B cell (primary cell): ENCODE measurements at regions not wholly inside any gene's neighbourhood (a gene's known extent, or its start where the extent isn't known, plus 50 kb on each side); places are given as distances from the start of the nearest gene placed in this dataset.

Source experiments
- ATAC-seq: fragments of 200-7000 bp; cut with Tn5 transposase; one replicate; pipeline ENCODE4 v1.10.0; 2021; ENCODE audit warnings: low read depth, mild to moderate bottlenecking, moderate number of reproducible peaks, moderate library complexity
- CTCF ChIA-PET: fragments of 350-600 bp; sonication (Branson Sonifier 250); formaldehyde crosslinking; loops from one replicate; lab custom pipeline; 2021; ENCODE audit warnings: antibody characterized with exemption, inconsistent platforms; lab: Charles Lee
- POLR2A ChIA-PET: fragments of 350-600 bp; sonication (Branson Sonifier 250); formaldehyde crosslinking; loops from one replicate; lab custom pipeline; 2021; ENCODE audit warnings: antibody characterized with exemption; lab: Charles Lee
- DNase-seq: peaks from one replicate; pipeline ENCODE4 v3.0.0; 2013
- H2AFZ ChIP-seq: 2 replicates; pipeline ENCODE4 v1.6.1; 2012; ENCODE audit warnings: mild to moderate bottlenecking, low read depth, low read length; ENCODE audit not compliant: insufficient read depth, poor library complexity, severe bottlenecking
- H3K27ac ChIP-seq, 2 donors: 1 replicate in 1 of 2; 2 replicates in 1 of 2; pipeline ENCODE4 v1.5.1; 2012 to 2013; ENCODE audit warnings: low read length in 2 of 2, mild to moderate bottlenecking in 2 of 2, moderate library complexity in 1 of 2
- H3K27me3 ChIP-seq, 4 experiments: fragments of 200-600 bp in 1 of 4; sonication (generic) in 1 of 4; replicated peaks in 1 of 4; 1 replicate in 2 of 4; 2 replicates in 2 of 4; pipeline versions ENCODE4 v1.6.1 to v1.7.0; 2013 to 2016; ENCODE audit warnings: low read length in 3 of 4, mild to moderate bottlenecking in 2 of 4, mixed read lengths in 1 of 4, moderate library complexity in 1 of 4; ENCODE audit not compliant: insufficient read depth in 4 of 4, control insufficient read depth in 3 of 4; ENCODE audit errors: control extremely low read depth in 1 of 4
- H3K36me3 ChIP-seq, 2 experiments: replicated peaks in 1 of 2; 1 replicate in 1 of 2; 2 replicates in 1 of 2; pipeline versions ENCODE4 v1.6.1 to v1.7.1; 2013; ENCODE audit warnings: low read length in 1 of 2; ENCODE audit not compliant: insufficient read depth in 2 of 2, control insufficient read depth in 1 of 2; ENCODE audit errors: control extremely low read depth in 1 of 2, extremely low read depth in 1 of 2
- H3K4me1 ChIP-seq, 2 donors: fragments of 200-600 bp in 1 of 2; sonication (generic) in 1 of 2; 1 replicate in 1 of 2; 2 replicates in 1 of 2; pipeline versions ENCODE4 v1.5.1 to v1.6.1; 2013 to 2017; ENCODE audit warnings: low read length in 2 of 2; ENCODE audit not compliant: control insufficient read depth in 2 of 2, insufficient read depth in 2 of 2
- H3K4me2 ChIP-seq: replicated peaks from 2 replicates; pipeline ENCODE3; 2012; ENCODE audit warnings: mild to moderate bottlenecking, low read depth, low read length; ENCODE audit not compliant: poor library complexity, severe bottlenecking
- H3K4me3 ChIP-seq, 5 experiments: fragments of 200-600 bp in 1 of 5; sonication (generic) in 1 of 5; 1 replicate in 3 of 5; 2 replicates in 2 of 5; pipeline versions ENCODE4 v1.5.1 to v1.7.0; 2011 to 2016; ENCODE audit warnings: low read length in 4 of 5, mild to moderate bottlenecking in 4 of 5, low read depth in 2 of 5, control low read depth in 1 of 5, moderate library complexity in 1 of 5; ENCODE audit not compliant: insufficient read depth in 1 of 5; ENCODE audit errors: control extremely low read depth in 1 of 5, extremely low read depth in 1 of 5
- H3K79me2 ChIP-seq: fragments of 200-600 bp; sonication (generic); one replicate; pipeline ENCODE4 v1.6.0; 2016; ENCODE audit warnings: low read length; ENCODE audit not compliant: control insufficient read depth, insufficient read depth
- H3K9ac ChIP-seq: fragments of 200-600 bp; sonication (generic); 2 replicates; pipeline ENCODE4 v1.6.1; 2017; ENCODE audit warnings: mild to moderate bottlenecking, low read length, moderate library complexity
- H3K9me3 ChIP-seq, 3 donors: one replicate each; pipeline versions ENCODE4 v1.6.1 to v1.7.1; 2013; ENCODE audit warnings: low read length in 2 of 3; ENCODE audit not compliant: control insufficient read depth in 2 of 3, insufficient read depth in 1 of 3; ENCODE audit errors: control extremely low read depth in 1 of 3
- H4K20me1 ChIP-seq: 2 replicates; pipeline ENCODE4 v1.6.0; 2012; ENCODE audit warnings: mild to moderate bottlenecking, low read length; ENCODE audit not compliant: insufficient read depth, control insufficient read depth, poor library complexity, severe bottlenecking
- H3K27ac Mint-ChIP-seq: one replicate; pipeline ENCODE4 v1.8.0; 2021; ENCODE audit warnings: mixed read lengths
- H3K27me3 Mint-ChIP-seq: one replicate; pipeline ENCODE4 v1.8.0; 2021; ENCODE audit warnings: mixed read lengths
- H3K4me1 Mint-ChIP-seq: one replicate; pipeline ENCODE4 v1.8.0; 2021; ENCODE audit warnings: mixed read lengths
- H3K4me3 Mint-ChIP-seq: one replicate; pipeline ENCODE4 v1.8.0; 2021; ENCODE audit warnings: mixed read lengths
- H3K9me3 Mint-ChIP-seq: one replicate; pipeline ENCODE4 v1.8.0; 2022; ENCODE audit warnings: mixed read lengths; ENCODE audit not compliant: insufficient read depth
- EZH2 ChIP-seq: IDR thresholded peaks from 2 replicates; pipeline ENCODE4 v1.6.1; 2012; ENCODE audit warnings: borderline replicate concordance, low read depth, mild to moderate bottlenecking, moderate library complexity, low read length; ENCODE audit not compliant: insufficient read depth, poor library complexity, severe bottlenecking
- WGBS: methylation state at CpG from one replicate; pipeline ENCODE4 v1.1.5; 2013; ENCODE audit warnings: missing lambda C conversion rate; ENCODE audit not compliant: insufficient coverage; 5-methylcytosine and 5-hydroxymethylcytosine counted together
- intact Hi-C: fragments of 100-400 bp; cut with micrococcal nuclease; formaldehyde crosslinking; loops from one replicate; pipeline ENCODE4 v1.10.0; 2022
- TF ChIP-seq, protein P1 (sequence below): fragments of 200-600 bp; IDR thresholded peaks from one replicate; pipeline ENCODE4 v1.8.0; 2022; ENCODE audit warnings: antibody characterized with exemption, mild to moderate bottlenecking

DNA sequence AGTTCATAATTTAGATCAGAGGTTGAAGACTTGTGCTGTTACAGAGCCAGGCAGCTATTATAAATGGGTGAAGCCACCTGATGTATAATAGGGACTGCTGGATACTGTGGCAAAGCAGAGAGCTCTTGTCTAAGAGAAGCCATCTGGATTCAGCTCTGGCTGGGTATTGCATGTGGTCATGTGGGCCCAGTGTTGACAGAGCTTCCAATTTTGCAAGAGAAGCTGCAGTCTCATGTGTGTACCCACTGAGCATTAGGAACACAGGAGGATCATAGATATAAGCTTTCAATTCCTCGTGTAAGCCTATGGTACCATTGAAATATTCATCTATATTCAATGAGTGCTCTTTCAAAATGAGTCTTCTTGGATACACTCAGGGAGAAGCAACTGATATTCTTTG is 303.9 kb upstream of the SLCO3A1 start:
- Histone ChIP-seq H3K9ac (no peak overlapping the region), H3K9me3 (no peaks in the 10 kb centered on the region), H2AFZ (no peak overlapping the region), H3K4me1 (no peaks in the 10 kb centered on the region), H3K27me3 (no peaks in the 10 kb centered on the region), H3K79me2 (no peaks in the 10 kb centered on the region), H4K20me1 (no peaks in the 10 kb centered on the region), H3K27ac (no peak overlapping the region), H3K4me3 (no peak overlapping the region), H3K4me2 (no peak overlapping the region), H3K36me3 (no peaks in the 10 kb centered on the region)
- ATAC-seq (no peak), DNase-seq (no peak)
- WGBS = no CpG with 5 or more reads among the region's 1 CpG
- CTCF ChIA-PET = no interaction called here
- Mint-ChIP-seq H3K27me3 (no peaks in the 10 kb centered on the region), H3K4me1 (no peaks in the 10 kb centered on the region), H3K4me3 (no peak overlapping the region), H3K9me3 (no peaks in the 10 kb centered on the region), H3K27ac (no peak overlapping the region)
- intact Hi-C loops = no loop called here
- TF ChIP-seq EZH2 = no peak
- TF ChIP-seq, protein P1, sequence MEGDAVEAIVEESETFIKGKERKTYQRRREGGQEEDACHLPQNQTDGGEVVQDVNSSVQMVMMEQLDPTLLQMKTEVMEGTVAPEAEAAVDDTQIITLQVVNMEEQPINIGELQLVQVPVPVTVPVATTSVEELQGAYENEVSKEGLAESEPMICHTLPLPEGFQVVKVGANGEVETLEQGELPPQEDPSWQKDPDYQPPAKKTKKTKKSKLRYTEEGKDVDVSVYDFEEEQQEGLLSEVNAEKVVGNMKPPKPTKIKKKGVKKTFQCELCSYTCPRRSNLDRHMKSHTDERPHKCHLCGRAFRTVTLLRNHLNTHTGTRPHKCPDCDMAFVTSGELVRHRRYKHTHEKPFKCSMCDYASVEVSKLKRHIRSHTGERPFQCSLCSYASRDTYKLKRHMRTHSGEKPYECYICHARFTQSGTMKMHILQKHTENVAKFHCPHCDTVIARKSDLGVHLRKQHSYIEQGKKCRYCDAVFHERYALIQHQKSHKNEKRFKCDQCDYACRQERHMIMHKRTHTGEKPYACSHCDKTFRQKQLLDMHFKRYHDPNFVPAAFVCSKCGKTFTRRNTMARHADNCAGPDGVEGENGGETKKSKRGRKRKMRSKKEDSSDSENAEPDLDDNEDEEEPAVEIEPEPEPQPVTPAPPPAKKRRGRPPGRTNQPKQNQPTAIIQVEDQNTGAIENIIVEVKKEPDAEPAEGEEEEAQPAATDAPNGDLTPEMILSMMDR = no peak
- POLR2A ChIA-PET = no interaction called here

DNA sequence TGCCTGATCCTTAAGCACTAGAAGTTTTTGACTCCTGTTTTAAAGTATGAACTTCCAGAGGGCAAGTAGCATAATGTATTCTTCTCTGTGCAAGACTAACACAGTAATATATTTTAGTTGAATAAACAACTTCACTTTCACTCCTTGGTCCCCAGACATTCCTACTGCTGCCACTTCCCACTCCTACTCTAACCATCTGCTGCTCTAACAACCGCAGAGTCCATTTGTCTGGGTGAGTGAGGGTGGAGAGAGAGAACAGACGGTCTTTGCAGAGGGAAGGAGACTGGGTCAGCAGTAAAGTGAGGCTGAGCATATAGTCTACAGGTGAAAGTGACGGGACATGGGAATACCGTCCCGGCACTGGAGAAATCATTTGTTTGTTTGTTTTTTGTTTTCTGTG is 301.0 kb upstream of the SLCO3A1 start:
- no peaks in the 10 kb centered on the region for H3K4me1 Mint-ChIP-seq
- intact Hi-C loops = no loop called here
- Histone ChIP-seq H3K36me3 (no peaks in the 10 kb centered on the region), H2AFZ (no peak overlapping the region), H3K4me2 (no peak overlapping the region), H3K27ac (no peak overlapping the region), H3K4me1 (no peaks in the 10 kb centered on the region), H3K27me3 (no peaks in the 10 kb centered on the region), H3K79me2 (no peaks in the 10 kb centered on the region), H3K9me3 (no peaks in the 10 kb centered on the region), H3K9ac (no peak overlapping the region), H3K4me3 (no peak overlapping the region), H4K20me1 (no peaks in the 10 kb centered on the region)
- H3K27ac Mint-ChIP-seq = no peak overlapping the region
- TF ChIP-seq EZH2 = no peak
- TF ChIP-seq, protein P1 = no peak
- no peaks in the 10 kb centered on the region for H3K27me3 Mint-ChIP-seq
- no peaks in the 10 kb centered on the region for H3K9me3 Mint-ChIP-seq
- CTCF ChIA-PET = no interaction called here
- ATAC-seq = no peak
- DNase-seq = no peak
- H3K4me3 Mint-ChIP-seq = no peak overlapping the region
- POLR2A ChIA-PET = no interaction called here
- 94% methylated on average over 4 of the region's 5 CpGs for WGBS
